Gastrocnemius medialis (tissue), 4 donors: ENCODE measurements at regions not wholly inside any gene's neighbourhood (a gene's known extent, or its start where the extent isn't known, plus 50 kb on each side); places are given as distances from the start of the nearest gene placed in this dataset.

Experiments
- ATAC-seq, 2 donors: fragments of 150-250 bp; one replicate each; pipeline ENCODE4 v1.9.1; 2016
- DNase-seq, 2 donors: peaks; one replicate each; pipeline ENCODE4 v3.0.0-alpha.2; 2019
- H3K27ac ChIP-seq, 4 donors: fragments of 200-600 bp; sonication (generic); 1 replicate in 1 of 4; 2 replicates in 3 of 4; pipeline ENCODE4 v1.5.1; 2016 to 2018; ENCODE audit warnings: mild to moderate bottlenecking in 2 of 4, moderate library complexity in 1 of 4
- H3K27me3 ChIP-seq, 3 donors: fragments of 200-600 bp; sonication (generic) in 2 of 3; 1 replicate in 1 of 3; 2 replicates in 2 of 3; pipeline versions ENCODE4 v1.5.1 to v1.6.0; 2016 to 2019; ENCODE audit warnings: mild to moderate bottlenecking in 1 of 3, moderate library complexity in 1 of 3
- H3K36me3 ChIP-seq, 2 donors: fragments of 200-600 bp; sonication (generic) in 1 of 2; one replicate each; pipeline ENCODE4 v1.5.1; 2017 to 2018
- H3K4me1 ChIP-seq, 2 donors: fragments of 200-600 bp; sonication (generic) in 1 of 2; one replicate each; pipeline ENCODE4 v1.5.1; 2016 to 2017; ENCODE audit warnings: mild to moderate bottlenecking in 2 of 2
- H3K4me3 ChIP-seq, 4 donors: fragments of 200-600 bp; sonication (generic) in 3 of 4; 1 replicate in 1 of 4; 2 replicates in 3 of 4; pipeline ENCODE4 v1.5.1; 2016 to 2019; ENCODE audit warnings: mild to moderate bottlenecking in 2 of 4
- H3K9me3 ChIP-seq, 3 donors: fragments of 200-600 bp; sonication (generic) in 2 of 3; 1 replicate in 1 of 3; 2 replicates in 2 of 3; pipeline ENCODE4 v1.5.1; 2016 to 2019
- POLR2A ChIP-seq, 2 donors: fragments of 450-650 bp; IDR thresholded peaks; one replicate each; pipeline ENCODE4 v1.6.1; 2017; ENCODE audit warnings: antibody characterized with exemption in 2 of 2, mild to moderate bottlenecking in 2 of 2, moderate library complexity in 2 of 2
- in situ Hi-C, 4 donors: fragments of 200-750 bp; cut with MboI; loops; one replicate each; pipeline versions ENCODE4 v1.15.0 to v1.8.0; 2017; ENCODE audit warnings: low sequenced_read_pairs in 4 of 4
- intact Hi-C: fragments of 100-400 bp; cut with DNase I; formaldehyde crosslinking; loops from one replicate; pipeline ENCODE4 v1.15.1; 2023; ENCODE audit warnings: low total_unique reads
- TF ChIP-seq, protein P1 (sequence below), 5 experiments: fragments of 450-650 bp in 3 of 5; fragments of 200-600 bp in 2 of 5; sonication (generic) in 2 of 5; IDR thresholded peaks in 4 of 5; conservative IDR thresholded peaks in 1 of 5; 1 replicate in 4 of 5; 2 replicates in 1 of 5; pipeline ENCODE4 v1.5.1; 2016 to 2019; ENCODE audit warnings: antibody characterized with exemption in 5 of 5, mild to moderate bottlenecking in 3 of 5, moderate library complexity in 3 of 5

DNA sequence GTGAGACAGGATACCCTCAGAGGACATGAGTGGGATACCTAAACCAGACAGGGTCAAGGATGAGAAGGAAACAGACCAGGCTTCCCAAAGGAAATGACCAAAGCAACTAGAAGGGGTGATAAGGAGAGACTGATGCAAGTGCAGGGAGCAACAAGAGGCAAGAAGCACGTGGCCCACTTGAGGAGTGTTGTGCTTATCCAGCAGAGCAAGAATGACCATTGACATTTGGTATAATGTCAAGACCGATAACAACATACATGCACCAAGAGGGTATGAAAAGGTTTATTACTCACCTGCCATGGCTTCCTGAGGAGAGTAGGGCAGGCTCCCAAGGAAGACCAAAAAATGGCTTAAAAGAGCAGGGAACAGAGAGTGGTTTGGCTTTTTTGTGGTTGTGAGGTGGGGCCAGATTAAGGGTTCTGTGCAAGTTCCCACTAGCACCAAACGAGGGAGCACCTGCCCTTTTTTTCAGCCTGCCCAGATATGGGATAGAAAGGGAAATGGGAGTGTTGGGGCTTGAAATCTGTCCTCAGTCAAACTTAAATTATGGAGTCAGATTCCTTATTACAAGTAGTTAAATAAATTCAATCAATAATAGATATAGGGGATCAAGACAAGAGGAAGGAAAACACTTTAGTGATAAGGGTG lies 513.6 kb downstream of the RASEF start:
- Histone ChIP-seq H3K9me3 (no peaks in the 10 kb centered on the region), H3K4me3 (no peak overlapping the region), H3K36me3 (no peaks in the 10 kb centered on the region), H3K27me3 (no peaks in the 10 kb centered on the region), H3K27ac (no peak overlapping the region), H3K4me1 (no peaks in the 10 kb centered on the region)
- TF ChIP-seq, protein P1, sequence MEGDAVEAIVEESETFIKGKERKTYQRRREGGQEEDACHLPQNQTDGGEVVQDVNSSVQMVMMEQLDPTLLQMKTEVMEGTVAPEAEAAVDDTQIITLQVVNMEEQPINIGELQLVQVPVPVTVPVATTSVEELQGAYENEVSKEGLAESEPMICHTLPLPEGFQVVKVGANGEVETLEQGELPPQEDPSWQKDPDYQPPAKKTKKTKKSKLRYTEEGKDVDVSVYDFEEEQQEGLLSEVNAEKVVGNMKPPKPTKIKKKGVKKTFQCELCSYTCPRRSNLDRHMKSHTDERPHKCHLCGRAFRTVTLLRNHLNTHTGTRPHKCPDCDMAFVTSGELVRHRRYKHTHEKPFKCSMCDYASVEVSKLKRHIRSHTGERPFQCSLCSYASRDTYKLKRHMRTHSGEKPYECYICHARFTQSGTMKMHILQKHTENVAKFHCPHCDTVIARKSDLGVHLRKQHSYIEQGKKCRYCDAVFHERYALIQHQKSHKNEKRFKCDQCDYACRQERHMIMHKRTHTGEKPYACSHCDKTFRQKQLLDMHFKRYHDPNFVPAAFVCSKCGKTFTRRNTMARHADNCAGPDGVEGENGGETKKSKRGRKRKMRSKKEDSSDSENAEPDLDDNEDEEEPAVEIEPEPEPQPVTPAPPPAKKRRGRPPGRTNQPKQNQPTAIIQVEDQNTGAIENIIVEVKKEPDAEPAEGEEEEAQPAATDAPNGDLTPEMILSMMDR (IDR thresholded peaks at IDR 0.05 in 4 of 5, conservative IDR thresholded peaks at IDR 0.05 in 1 of 5) = no peak
- no peak for TF ChIP-seq POLR2A (IDR thresholded peaks at IDR 0.05)
- ATAC-seq (no peak), DNase-seq (no peak)
- in situ Hi-C loops = no loop called here
- intact Hi-C loops = no loop called here

DNA sequence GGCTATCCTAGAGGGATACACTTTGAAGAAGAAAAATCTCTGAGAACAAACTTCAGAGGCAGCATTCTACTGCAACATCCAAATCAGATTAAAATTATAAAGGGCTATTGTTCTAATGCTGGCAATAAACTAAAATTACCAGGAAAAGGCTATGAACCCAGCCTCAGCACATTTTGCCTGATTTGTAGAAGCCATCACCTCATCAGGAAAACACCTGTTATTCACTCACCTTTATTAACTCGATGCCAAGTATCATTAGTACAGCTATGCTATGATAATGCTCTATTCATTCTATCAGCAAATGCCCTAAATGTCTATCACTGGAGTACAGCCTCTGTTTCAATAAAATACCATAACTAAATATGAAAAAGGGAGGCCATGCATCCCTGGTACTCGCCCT lies 510.2 kb downstream of the RASEF start:
- Histone ChIP-seq H3K9me3 (no peaks in the 10 kb centered on the region), H3K36me3 (no peaks in the 10 kb centered on the region), H3K4me3 (no peak overlapping the region), H3K4me1 (peaks cover 0 to 4% of the 10 kb centered on the region in 2 donors), H3K27me3 (no peaks in the 10 kb centered on the region), H3K27ac (no peak overlapping the region)
- DNase-seq (no peak), ATAC-seq (no peak)
- intact Hi-C loops = loop anchor here (5.0 kb wide), 1 partner anchor 1050 kb away; no protein-coding TSS in a partner anchor
- in situ Hi-C loops = no loop called here
- TF ChIP-seq POLR2A (IDR thresholded peaks at IDR 0.05) = no peak
- TF ChIP-seq, protein P1 (IDR thresholded peaks at IDR 0.05 in 4 of 5, conservative IDR thresholded peaks at IDR 0.05 in 1 of 5) = no peak

DNA sequence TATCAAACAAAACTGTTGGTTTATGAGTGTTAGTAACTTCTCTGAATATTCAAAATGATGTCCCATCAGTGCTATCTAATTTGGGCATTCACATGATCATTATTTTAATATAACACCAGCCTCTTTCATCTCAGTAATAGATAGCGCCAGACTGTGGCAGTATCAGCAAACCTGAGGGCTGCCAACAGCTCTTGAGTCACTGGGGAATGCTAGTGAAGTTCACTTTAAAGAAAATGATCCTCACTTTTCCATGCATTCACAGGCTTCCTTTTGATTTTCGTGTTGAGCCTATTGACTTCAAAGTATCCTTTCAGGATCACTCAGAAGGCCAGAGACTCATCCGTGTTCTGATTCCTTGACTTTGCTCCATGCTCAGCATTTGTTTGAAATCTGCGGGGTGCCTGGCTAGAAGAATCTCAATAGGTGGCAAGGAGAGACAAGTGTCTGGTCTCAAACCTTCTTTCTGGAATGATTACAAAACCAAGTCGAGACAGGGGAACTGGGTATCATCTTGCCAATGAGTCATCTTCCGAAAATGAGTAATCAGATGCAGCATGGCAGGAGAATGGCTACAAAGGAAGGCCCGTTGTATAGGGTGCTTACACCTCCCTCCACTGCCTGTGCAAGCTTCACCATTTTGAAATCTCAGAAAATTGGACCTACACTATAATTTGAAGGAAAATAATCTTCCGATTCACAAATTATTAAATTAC lies 509.1 kb downstream of the RASEF start:
- intact Hi-C loops (loop anchor here (5.0 kb wide), 1 partner anchor 1052 kb away; no protein-coding TSS in a partner anchor), in situ Hi-C loops (no loop called here)
- ATAC-seq (no peak), DNase-seq (no peak)
- H3K4me3 ChIP-seq = no peak overlapping the region
- H3K4me1 ChIP-seq = peaks cover 0 to 4% of the 10 kb centered on the region in 2 donors
- H3K27me3 ChIP-seq = no peaks in the 10 kb centered on the region
- no peaks in the 10 kb centered on the region for H3K9me3 ChIP-seq
- H3K36me3 ChIP-seq = no peaks in the 10 kb centered on the region
- TF ChIP-seq, protein P1 (IDR thresholded peaks at IDR 0.05 in 4 of 5, conservative IDR thresholded peaks at IDR 0.05 in 1 of 5) = no peak
- no peak for TF ChIP-seq POLR2A (IDR thresholded peaks at IDR 0.05)
- H3K27ac ChIP-seq = no peak overlapping the region

DNA sequence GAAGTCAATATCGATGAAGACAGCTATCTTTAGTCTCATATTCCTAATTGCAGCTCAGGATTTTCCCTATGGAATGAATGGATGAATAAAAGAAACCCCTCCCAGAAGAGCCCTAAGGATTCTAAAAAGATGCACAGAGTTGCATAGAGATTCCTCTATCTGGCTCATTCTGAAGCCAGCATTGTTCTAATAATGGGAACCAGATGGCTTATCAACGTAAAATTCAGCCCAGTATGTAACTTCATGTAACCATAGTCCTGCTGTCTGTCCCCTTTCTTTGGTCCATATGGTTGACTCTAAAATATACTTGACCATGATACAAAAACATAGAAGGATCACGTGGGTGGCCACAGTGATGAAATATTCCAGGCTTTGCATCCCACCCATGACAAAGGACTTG lies 508.6 kb downstream of the RASEF start:
- intact Hi-C loops = loop anchor here (5.0 kb wide), 1 partner anchor 1052 kb away; no protein-coding TSS in a partner anchor
- peaks cover 0 to 4% of the 10 kb centered on the region in 2 donors for H3K4me1 ChIP-seq
- no peak overlapping the region for H3K4me3 ChIP-seq
- H3K9me3 ChIP-seq = no peaks in the 10 kb centered on the region
- no peak for DNase-seq
- ATAC-seq = no peak
- in situ Hi-C loops = no loop called here
- no peak overlapping the region for H3K27ac ChIP-seq
- no peaks in the 10 kb centered on the region for H3K27me3 ChIP-seq
- H3K36me3 ChIP-seq = no peaks in the 10 kb centered on the region
- TF ChIP-seq, protein P1 (IDR thresholded peaks at IDR 0.05 in 4 of 5, conservative IDR thresholded peaks at IDR 0.05 in 1 of 5) = no peak
- TF ChIP-seq POLR2A (IDR thresholded peaks at IDR 0.05) = no peak
